ENCODE measurements at regions not wholly inside any gene's neighbourhood (a gene's known extent, or its start where the extent isn't known, plus 50 kb on each side); places are given as distances from the start of the nearest gene placed in this dataset.

- Histone ChIP-seq H3K27me3 (no peaks in the 10 kb centered on the region), H3K4me1 (ENCODE audit: insufficient read depth) (no peaks in the 10 kb centered on the region), H3K36me3 (no peaks in the 10 kb centered on the region), H3K27ac (no peak overlapping the region), H3K4me3 (no peak overlapping the region), H3K9me3 (no peaks in the 10 kb centered on the region)
- intact Hi-C loops (cut with DNase I), result no loop called here
- no peak for DNase-seq
- TF ChIP-seq EP300 (IDR thresholded peaks at IDR 0.05), result no peak
- no peak for TF ChIP-seq CTCF (IDR thresholded peaks at IDR 0.05)
- TF ChIP-seq POLR2A (IDR thresholded peaks at IDR 0.05), result no peak
Measured at GRCh38 chr2:48183991-48184390, 130.5 kb upstream of the FOXN2 start.

GRCh38 chr2:48187503-48187902 is 127.0 kb upstream of the FOXN2 start:
- H3K36me3 ChIP-seq, result no peaks in the 10 kb centered on the region
- H3K27ac ChIP-seq, result no peak overlapping the region
- no peaks in the 10 kb centered on the region for H3K27me3 ChIP-seq
- intact Hi-C loops (cut with DNase I), result no loop called here
- no peaks in the 10 kb centered on the region for H3K9me3 ChIP-seq
- H3K4me1 ChIP-seq (ENCODE audit: insufficient read depth), result no peaks in the 10 kb centered on the region
- TF ChIP-seq POLR2A (IDR thresholded peaks at IDR 0.05), result no peak
- no peak for TF ChIP-seq EP300 (IDR thresholded peaks at IDR 0.05)
- no peak for TF ChIP-seq CTCF (IDR thresholded peaks at IDR 0.05)
- 96 to 100% (median 97%) methylated on average over 1 of the region's 1 CpG for WGBS, 3 donors
- no peak overlapping the region for H3K4me3 ChIP-seq
- DNase-seq, result no peak

- TF ChIP-seq POLR2A (IDR thresholded peaks at IDR 0.05) (no peak), CTCF (IDR thresholded peaks at IDR 0.05) (no peak), EP300 (IDR thresholded peaks at IDR 0.05) (no peak)
- 86 to 90% (median 86%) methylated on average over 4 of the region's 4 CpGs for WGBS, 3 donors
- no peaks in the 10 kb centered on the region for H3K9me3 ChIP-seq
- H3K36me3 ChIP-seq, result no peaks in the 10 kb centered on the region
- no peak overlapping the region for H3K27ac ChIP-seq
- H3K27me3 ChIP-seq, result no peaks in the 10 kb centered on the region
- no peak overlapping the region for H3K4me3 ChIP-seq
- intact Hi-C loops (cut with DNase I), result no loop called here
- DNase-seq, result no peak
- H3K4me1 ChIP-seq (ENCODE audit: insufficient read depth), result no peaks in the 10 kb centered on the region
Measured at GRCh38 chr2:48189552-48190228, 124.8 kb upstream of the FOXN2 start.

GRCh38 chr2:48190230-48190629 is 124.3 kb upstream of the FOXN2 start:
- intact Hi-C loops (cut with DNase I), result no loop called here
- no peaks in the 10 kb centered on the region for H3K27me3 ChIP-seq
- no peaks in the 10 kb centered on the region for H3K4me1 ChIP-seq (ENCODE audit: insufficient read depth)
- TF ChIP-seq CTCF (IDR thresholded peaks at IDR 0.05), result no peak
- no peak for TF ChIP-seq POLR2A (IDR thresholded peaks at IDR 0.05)
- no peak for TF ChIP-seq EP300 (IDR thresholded peaks at IDR 0.05)
- no peak overlapping the region for H3K4me3 ChIP-seq
- H3K27ac ChIP-seq, result no peak overlapping the region
- DNase-seq, result no peak
- H3K36me3 ChIP-seq, result no peaks in the 10 kb centered on the region
- no peaks in the 10 kb centered on the region for H3K9me3 ChIP-seq
- 98 to 100% (median 98%) methylated on average over 2 of the region's 2 CpGs for WGBS, 3 donors

Measured in ovary (tissue), 7 donors.